Activated CD4-positive, alpha-beta T cell treated with anti-CD3 and anti-CD28 coated beads, Interleukin-2, amount 10 ng/mL, durations not matched to agents 7 days and 5 days (primary cell): ENCODE measurements at regions not wholly inside any gene's neighbourhood (a gene's known extent, or its start where the extent isn't known, plus 50 kb on each side); places are given as distances from the start of the nearest gene placed in this dataset.

Experiments
- CTCF ChIA-PET: fragments of 350-600 bp; sonication (Branson Sonifier 250); formaldehyde crosslinking; loops from one replicate; lab custom pipeline; 2021; ENCODE audit warnings: antibody characterized with exemption; lab: Charles Lee
- POLR2A ChIA-PET: fragments of 350-600 bp; sonication (Branson Sonifier 250); formaldehyde crosslinking; loops from one replicate; lab custom pipeline; 2021; ENCODE audit warnings: antibody characterized with exemption; lab: Charles Lee
- DNase-seq: peaks from one replicate; pipeline ENCODE4 v3.0.0-alpha.2; 2020
- H3K27ac Mint-ChIP-seq: one replicate; pipeline ENCODE4 v1.8.0; 2021; ENCODE audit warnings: mild to moderate bottlenecking, moderate library complexity, mixed read lengths
- H3K27me3 Mint-ChIP-seq: one replicate; pipeline ENCODE4 v1.8.0; 2021; ENCODE audit warnings: mixed read lengths
- H3K36me3 Mint-ChIP-seq: one replicate; pipeline ENCODE4 v1.8.0; 2021; ENCODE audit warnings: low read depth, mixed read lengths
- H3K4me1 Mint-ChIP-seq: one replicate; pipeline ENCODE4 v1.8.0; 2021; ENCODE audit warnings: mixed read lengths
- H3K4me3 Mint-ChIP-seq: one replicate; pipeline ENCODE4 v1.8.0; 2021; ENCODE audit warnings: mild to moderate bottlenecking, moderate library complexity, mixed read lengths
- H3K9me3 Mint-ChIP-seq: one replicate; pipeline ENCODE4 v1.8.0; 2021; ENCODE audit warnings: mixed read lengths

GRCh38 chr15:93171476-93171875 lies 82.5 kb upstream of the RGMA start:
- H3K27ac Mint-ChIP-seq = no peak overlapping the region
- no peaks in the 10 kb centered on the region for H3K36me3 Mint-ChIP-seq
- ChIA-PET CTCF (no interaction called here), POLR2A (no interaction called here)
- H3K4me1 Mint-ChIP-seq = no peaks in the 10 kb centered on the region
- peaks cover 6% of the 10 kb centered on the region for H3K9me3 Mint-ChIP-seq
- no peak for DNase-seq
- H3K4me3 Mint-ChIP-seq = no peak overlapping the region
- peaks cover 21% of the 10 kb centered on the region for H3K27me3 Mint-ChIP-seq

DNA sequence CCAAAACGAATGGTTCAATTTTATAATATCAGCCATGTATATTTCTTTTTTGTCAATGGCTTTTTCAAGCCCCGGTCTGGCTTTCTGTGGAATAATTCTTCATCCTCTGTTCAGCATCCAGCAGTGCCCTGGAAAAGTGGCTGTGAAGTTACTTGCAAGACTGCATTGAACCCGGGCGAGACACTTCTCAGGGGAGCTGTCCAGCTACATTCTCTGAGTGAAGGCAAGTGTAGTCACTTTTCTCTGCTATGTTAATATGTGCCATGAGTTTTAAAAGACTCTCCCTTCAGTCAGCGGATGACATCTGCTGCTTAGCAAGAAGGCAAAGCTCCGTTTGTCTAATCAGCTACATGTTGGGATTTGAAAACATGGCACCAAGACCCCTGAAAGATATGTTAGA lies 81.3 kb upstream of the RGMA start:
- CTCF ChIA-PET = no interaction called here
- no peaks in the 10 kb centered on the region for H3K4me1 Mint-ChIP-seq
- POLR2A ChIA-PET = no interaction called here

DNA sequence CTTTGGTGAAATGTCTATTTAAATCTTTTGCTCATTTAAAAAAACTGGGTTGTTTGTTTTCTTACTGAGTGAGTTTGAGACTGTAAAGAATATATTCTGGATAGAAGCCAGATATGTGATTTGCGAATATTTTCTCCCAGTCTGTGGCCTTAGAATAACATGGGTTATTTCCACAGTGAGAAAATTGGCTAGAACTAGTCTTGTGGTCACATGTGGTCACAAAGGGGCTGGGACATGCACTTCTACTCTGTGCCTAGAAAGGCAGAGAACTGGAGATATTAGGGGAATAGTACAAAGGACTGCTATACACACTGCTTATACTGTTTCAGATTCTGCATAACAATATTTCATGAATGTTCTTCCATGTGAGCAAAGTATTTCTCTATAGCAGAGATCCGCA lies 79.9 kb upstream of the RGMA start:
- Mint-ChIP-seq H3K4me1 (peaks cover 10% of the 10 kb centered on the region), H3K9me3 (peaks cover 4% of the 10 kb centered on the region), H3K4me3 (no peak overlapping the region), H3K27ac (no peak overlapping the region), H3K27me3 (peaks cover 19% of the 10 kb centered on the region), H3K36me3 (no peaks in the 10 kb centered on the region)
- no peak for DNase-seq
- CTCF ChIA-PET = no interaction called here
- POLR2A ChIA-PET = no interaction called here

More for the DNA sequence above, 81.3 kb upstream of the RGMA start:
- peaks cover 6% of the 10 kb centered on the region for H3K9me3 Mint-ChIP-seq
- H3K27me3 Mint-ChIP-seq = peaks cover 22% of the 10 kb centered on the region
- no peak overlapping the region for H3K4me3 Mint-ChIP-seq
- DNase-seq = no peak
- no peak overlapping the region for H3K27ac Mint-ChIP-seq
- H3K36me3 Mint-ChIP-seq = no peaks in the 10 kb centered on the region

DNA sequence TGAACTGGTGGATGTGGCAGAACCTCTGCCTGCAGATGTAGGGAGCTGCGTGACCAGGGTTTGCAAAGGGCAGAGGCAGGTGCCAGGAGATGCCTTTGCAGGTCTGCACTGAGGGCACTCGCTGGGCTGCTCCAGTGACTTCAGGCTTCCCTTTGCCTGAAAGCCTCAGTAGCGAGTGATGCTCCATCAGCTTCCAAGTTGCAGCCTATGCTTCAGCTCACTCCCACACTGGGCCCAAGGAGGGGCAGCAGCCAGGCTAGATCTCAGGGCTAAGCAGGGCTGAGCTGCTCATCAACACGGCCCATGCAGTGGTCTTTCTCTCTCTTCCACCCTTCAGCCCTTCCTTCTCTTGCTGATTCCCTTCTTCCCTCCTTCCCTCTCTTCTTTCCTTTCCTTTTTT lies 78.3 kb upstream of the RGMA start:
- ChIA-PET POLR2A (no interaction called here), CTCF (no interaction called here)
- Mint-ChIP-seq H3K4me1 (peaks cover 10% of the 10 kb centered on the region), H3K9me3 (peaks cover 2% of the 10 kb centered on the region), H3K36me3 (no peaks in the 10 kb centered on the region), H3K4me3 (no peak overlapping the region), H3K27me3 (peaks cover 19% of the 10 kb centered on the region), H3K27ac (no peak overlapping the region)
- DNase-seq = no peak

DNA sequence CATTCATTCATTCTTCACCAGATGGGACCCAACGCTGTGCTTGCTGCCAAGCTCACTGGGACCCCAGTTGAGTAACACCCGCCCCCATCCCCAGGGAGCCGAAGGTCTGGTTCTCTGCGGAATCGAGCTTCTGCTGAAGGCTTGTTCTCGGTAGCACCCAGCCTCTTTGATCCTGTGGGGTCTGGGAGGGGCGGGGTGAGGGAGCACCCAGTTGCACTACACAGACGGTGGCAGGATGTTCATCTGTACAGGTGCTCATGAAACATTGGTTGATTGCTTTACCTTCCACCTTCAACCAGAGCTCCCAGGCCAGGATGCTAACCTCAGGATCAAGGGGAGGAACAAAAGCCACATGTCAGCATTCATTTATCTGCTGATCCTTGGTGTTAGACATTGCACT lies 77.7 kb upstream of the RGMA start:
- Mint-ChIP-seq H3K36me3 (no peaks in the 10 kb centered on the region), H3K27ac (no peak overlapping the region), H3K4me3 (no peak overlapping the region), H3K4me1 (peaks cover 10% of the 10 kb centered on the region), H3K27me3 (peaks cover 18% of the 10 kb centered on the region), H3K9me3 (no peaks in the 10 kb centered on the region)
- DNase-seq = no peak
- CTCF ChIA-PET = no interaction called here
- POLR2A ChIA-PET = no interaction called here

DNA sequence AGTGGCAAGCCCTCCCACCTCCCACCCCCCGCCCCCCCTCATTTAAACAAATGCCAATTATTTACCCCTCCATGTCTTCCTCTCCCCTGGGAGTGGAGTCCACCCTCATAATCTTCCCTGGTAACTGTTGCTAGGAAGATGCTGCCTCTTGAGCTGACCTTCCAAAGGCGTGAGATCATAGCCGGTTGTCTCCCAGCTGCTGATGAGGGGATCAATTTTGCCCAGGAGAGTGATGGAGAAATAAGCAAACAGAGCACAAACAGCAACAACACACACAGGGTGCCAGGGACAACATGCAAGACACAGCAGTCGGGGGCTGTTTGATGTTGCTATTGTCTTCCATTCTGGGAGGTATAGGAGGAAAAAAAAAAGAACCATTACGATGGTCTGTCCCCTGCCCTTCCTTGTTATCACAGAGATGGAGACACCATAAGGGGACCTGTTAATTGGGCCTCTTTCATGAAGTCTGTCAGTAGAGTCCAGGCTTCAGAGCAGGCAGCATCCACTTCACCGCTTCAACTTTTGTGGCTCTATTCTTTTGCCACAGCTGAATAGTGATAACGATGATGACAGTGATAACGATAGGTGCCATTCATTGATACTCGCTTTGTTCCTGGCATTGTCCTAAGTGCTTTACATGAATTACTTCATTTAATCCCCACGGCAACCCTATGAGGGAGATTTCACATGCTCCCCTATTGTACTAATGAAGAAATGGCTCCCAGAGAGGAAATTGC lies 76.9 kb upstream of the RGMA start:
- H3K4me1 Mint-ChIP-seq = peaks cover 10% of the 10 kb centered on the region
- H3K9me3 Mint-ChIP-seq = no peaks in the 10 kb centered on the region
- no peak for DNase-seq
- no peak overlapping the region for H3K4me3 Mint-ChIP-seq
- ChIA-PET POLR2A (no interaction called here), CTCF (interaction anchor here (0.7 kb wide), 1 partner anchor 776 kb away, joined by 3 read pairs; no protein-coding TSS in a partner anchor)
- peaks cover 13% of the 10 kb centered on the region for H3K27me3 Mint-ChIP-seq
- H3K27ac Mint-ChIP-seq = no peak overlapping the region
- no peaks in the 10 kb centered on the region for H3K36me3 Mint-ChIP-seq

DNA sequence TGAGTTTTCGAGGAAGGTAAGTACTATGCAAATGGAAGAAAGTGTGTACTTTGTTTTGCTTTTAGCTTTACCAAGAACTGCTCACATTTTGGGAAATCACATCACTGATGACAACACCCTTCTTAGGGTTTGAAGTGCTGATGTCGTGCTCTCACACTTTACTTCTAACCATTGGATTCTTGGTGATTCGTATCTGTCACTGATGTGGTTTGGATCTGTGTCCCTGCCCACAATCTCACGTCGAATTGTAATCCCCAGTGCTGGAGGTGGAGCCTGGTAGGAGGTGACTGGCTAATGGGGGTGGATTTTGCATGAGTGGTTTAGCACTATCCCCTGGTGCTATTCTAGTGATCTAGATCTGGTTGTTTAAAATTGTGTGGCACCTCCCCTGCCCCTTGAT lies 75.4 kb upstream of the RGMA start:
- Mint-ChIP-seq H3K4me1 (peaks cover 10% of the 10 kb centered on the region), H3K4me3 (no peak overlapping the region), H3K36me3 (no peaks in the 10 kb centered on the region), H3K27me3 (peaks cover 10% of the 10 kb centered on the region), H3K9me3 (no peaks in the 10 kb centered on the region), H3K27ac (no peak overlapping the region)
- ChIA-PET CTCF (no interaction called here), POLR2A (no interaction called here)
- DNase-seq = peak; percentile 30

GRCh38 chr15:93162560-93162959 lies 73.5 kb upstream of the RGMA start:
- POLR2A ChIA-PET = no interaction called here
- Mint-ChIP-seq H3K36me3 (no peaks in the 10 kb centered on the region), H3K4me1 (peaks cover 10% of the 10 kb centered on the region), H3K9me3 (no peaks in the 10 kb centered on the region), H3K27ac (no peak overlapping the region), H3K27me3 (peaks cover 5% of the 10 kb centered on the region), H3K4me3 (no peak overlapping the region)
- DNase-seq = no peak
- CTCF ChIA-PET = no interaction called here

- POLR2A ChIA-PET = no interaction called here
- DNase-seq = no peak
- Mint-ChIP-seq H3K27ac (no peak overlapping the region), H3K4me3 (no peak overlapping the region), H3K4me1 (peaks cover 9% of the 10 kb centered on the region), H3K9me3 (peaks cover 2% of the 10 kb centered on the region), H3K36me3 (no peaks in the 10 kb centered on the region), H3K27me3 (no peaks in the 10 kb centered on the region)
- CTCF ChIA-PET = no interaction called here
These were observed 70.9 kb upstream of the RGMA start for GRCh38 chr15:93159930-93160329.

DNA sequence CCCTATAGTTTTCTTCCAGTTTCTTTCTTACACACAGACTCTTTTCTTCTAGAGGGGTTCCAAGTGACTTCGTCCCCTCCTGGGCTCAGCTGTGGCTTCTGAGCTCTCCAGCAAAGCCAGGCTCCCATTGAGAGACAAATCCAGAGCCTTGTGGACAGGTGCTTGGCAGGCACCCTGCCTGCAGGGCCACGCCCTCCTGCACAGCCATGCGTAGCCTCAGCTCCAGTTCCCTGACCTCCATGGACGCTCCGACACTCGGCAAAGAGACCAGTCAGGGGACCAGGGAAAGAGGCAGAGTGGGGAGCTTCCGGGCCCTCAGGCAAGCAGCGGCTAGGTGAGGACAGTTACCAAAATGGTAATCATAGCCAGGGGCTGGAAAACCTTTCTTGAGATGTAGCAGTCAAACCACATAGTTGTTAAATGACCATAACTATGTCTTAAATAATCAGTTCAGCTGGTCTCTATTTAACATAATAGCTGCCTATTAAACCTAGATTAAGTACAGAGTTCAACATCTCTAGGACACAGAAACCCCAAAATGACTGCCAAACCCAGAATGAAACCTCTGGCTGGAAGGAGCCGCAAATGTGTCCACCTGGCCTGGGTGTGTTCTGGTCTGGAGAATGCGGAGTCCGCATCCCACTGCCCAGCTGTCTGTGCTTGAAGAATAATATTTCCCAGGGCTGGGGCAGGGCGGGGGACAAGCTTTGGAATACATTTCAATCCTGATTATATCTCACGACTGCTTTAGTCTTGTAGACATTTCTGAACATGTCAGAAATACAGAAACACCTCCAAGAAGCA lies 69.3 kb upstream of the RGMA start:
- CTCF ChIA-PET = interaction anchor here (0.6 to 0.7 kb wide), 4 partner anchors 22 to 894 kb away, joined by 3 to 4 read pairs (median 3); no protein-coding TSS in a partner anchor
- H3K36me3 Mint-ChIP-seq = no peaks in the 10 kb centered on the region
- H3K9me3 Mint-ChIP-seq = peaks cover 2% of the 10 kb centered on the region
- H3K27me3 Mint-ChIP-seq = no peaks in the 10 kb centered on the region
- POLR2A ChIA-PET = no interaction called here
- no peak overlapping the region for H3K4me3 Mint-ChIP-seq
- H3K27ac Mint-ChIP-seq = no peak overlapping the region
- no peak for DNase-seq
- peaks cover under 1% of the 10 kb centered on the region for H3K4me1 Mint-ChIP-seq

DNA sequence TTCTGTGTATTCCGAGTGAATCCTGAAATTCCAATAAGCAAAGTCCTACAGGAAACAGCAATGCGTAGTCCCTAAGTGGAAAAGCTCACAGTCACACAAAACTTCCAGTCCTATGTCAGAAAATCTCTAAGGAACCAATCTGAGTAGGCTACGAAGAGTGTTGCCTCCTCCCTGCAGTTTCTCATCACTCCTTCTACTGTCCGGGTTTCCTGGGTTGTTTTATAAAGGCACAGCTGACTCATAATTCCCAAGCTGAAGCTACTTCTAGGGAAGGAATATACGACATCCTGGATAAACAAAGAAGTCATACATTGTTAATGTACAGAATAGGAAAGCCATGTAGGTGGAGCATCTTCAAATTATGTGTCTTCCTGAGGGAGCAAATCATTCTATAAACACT lies 65.7 kb upstream of the RGMA start:
- Mint-ChIP-seq H3K36me3 (no peaks in the 10 kb centered on the region), H3K4me3 (no peak overlapping the region), H3K9me3 (peaks cover 2% of the 10 kb centered on the region), H3K4me1 (peaks cover 20% of the 10 kb centered on the region), H3K27me3 (peaks cover 5% of the 10 kb centered on the region), H3K27ac (no peak overlapping the region)
- no peak for DNase-seq
- CTCF ChIA-PET = interaction anchor here (0.9 kb wide), 1 partner anchor 17 kb away, joined by 3 read pairs; no protein-coding TSS in a partner anchor
- POLR2A ChIA-PET = no interaction called here

- no peak overlapping the region for H3K27ac Mint-ChIP-seq
- ChIA-PET CTCF (interaction anchor here (0.6 kb wide), 1 partner anchor 1446 kb away, joined by 4 read pairs; no protein-coding TSS in a partner anchor), POLR2A (no interaction called here)
- no peaks in the 10 kb centered on the region for H3K36me3 Mint-ChIP-seq
- H3K4me1 Mint-ChIP-seq = peaks cover 20% of the 10 kb centered on the region
- H3K4me3 Mint-ChIP-seq = no peak overlapping the region
- H3K27me3 Mint-ChIP-seq = peaks cover 5% of the 10 kb centered on the region
- H3K9me3 Mint-ChIP-seq = peaks cover 2% of the 10 kb centered on the region
- DNase-seq = no peak
These were observed 63.9 kb upstream of the RGMA start for GRCh38 chr15:93152951-93153350.

DNA sequence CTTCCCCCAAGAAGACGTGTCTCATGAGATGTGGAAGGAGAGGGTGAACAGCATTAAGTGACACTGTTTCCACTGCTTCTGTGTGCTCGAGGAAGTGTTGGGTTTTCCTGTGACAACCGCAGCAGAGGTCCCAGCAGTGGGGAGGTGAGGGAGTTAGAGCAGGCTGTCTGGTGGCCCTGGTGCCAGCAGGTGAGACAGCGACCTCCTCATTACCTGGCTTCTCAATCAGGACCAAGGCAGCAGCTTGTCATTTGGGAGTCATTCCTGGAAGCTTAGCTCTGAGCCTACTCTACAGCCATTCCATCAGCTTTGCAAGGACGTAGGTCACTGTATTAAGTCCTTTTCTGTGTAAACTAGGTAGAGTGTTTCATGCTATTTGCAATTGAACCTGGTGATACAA lies 63.3 kb upstream of the RGMA start:
- no peak overlapping the region for H3K4me3 Mint-ChIP-seq
- H3K36me3 Mint-ChIP-seq = no peaks in the 10 kb centered on the region
- peaks cover 2% of the 10 kb centered on the region for H3K9me3 Mint-ChIP-seq
- ChIA-PET POLR2A (no interaction called here), CTCF (interaction anchor here (0.6 kb wide), 1 partner anchor 1446 kb away, joined by 4 read pairs; no protein-coding TSS in a partner anchor)
- peak; percentile 39 for DNase-seq
- H3K27ac Mint-ChIP-seq = peak overlapping the region; percentile 33
- H3K27me3 Mint-ChIP-seq = peaks cover 5% of the 10 kb centered on the region
- peaks cover 20% of the 10 kb centered on the region for H3K4me1 Mint-ChIP-seq
